Suprapubic skin (tissue), 4 donors: ENCODE measurements at regions not wholly inside any gene's neighbourhood (a gene's known extent, or its start where the extent isn't known, plus 50 kb on each side); places are given as distances from the start of the nearest gene placed in this dataset.

Source experiments
- DNase-seq, 2 donors: peaks; one replicate each; pipeline ENCODE4 v3.0.0-alpha.2; 2019; ENCODE audit warnings: low spot score in 2 of 2
- H3K27ac ChIP-seq: fragments of 200-600 bp; sonication (generic); one replicate; pipeline ENCODE4 v1.5.1; 2019
- H3K27me3 ChIP-seq: fragments of 200-600 bp; sonication (generic); one replicate; pipeline ENCODE4 v1.5.1; 2019
- H3K36me3 ChIP-seq: fragments of 200-600 bp; sonication (generic); one replicate; pipeline ENCODE4 v1.5.1; 2019
- H3K4me1 ChIP-seq: fragments of 200-600 bp; sonication (generic); one replicate; pipeline ENCODE4 v1.5.1; 2019
- H3K4me3 ChIP-seq: fragments of 200-600 bp; sonication (generic); one replicate; pipeline ENCODE4 v1.5.1; 2019; ENCODE audit warnings: mild to moderate bottlenecking
- H3K9me3 ChIP-seq: fragments of 200-600 bp; sonication (generic); one replicate; pipeline ENCODE4 v1.5.1; 2019
- EP300 ChIP-seq: sonication (generic); formaldehyde crosslinking; IDR thresholded peaks from one replicate; pipeline ENCODE4 v1.6.1; 2017; ENCODE audit warnings: antibody characterized with exemption
- POLR2A ChIP-seq, 2 donors: fragments of 450-650 bp; IDR thresholded peaks; one replicate each; pipeline ENCODE4 v1.6.1; 2017; ENCODE audit warnings: antibody characterized with exemption in 2 of 2, mild to moderate bottlenecking in 2 of 2, moderate library complexity in 2 of 2
- POLR2AphosphoS5 ChIP-seq, 3 donors: sonication (generic); formaldehyde crosslinking; IDR thresholded peaks; one replicate each; pipeline ENCODE4 v1.6.1; 2017; ENCODE audit warnings: antibody characterized with exemption in 3 of 3
- WGBS: methylation state at CpG from one replicate; pipeline ENCODE4 v1.1.5; 2018; 5-methylcytosine and 5-hydroxymethylcytosine counted together
- TF ChIP-seq, protein P1 (sequence below), 2 donors: fragments of 200-600 bp in 1 of 2; fragments of 450-650 bp in 1 of 2; sonication (generic) in 1 of 2; IDR thresholded peaks; one replicate each; pipeline ENCODE4 v1.5.1; 2016 to 2019; ENCODE audit warnings: antibody characterized with exemption in 2 of 2, mild to moderate bottlenecking in 1 of 2, moderate library complexity in 1 of 2

DNA sequence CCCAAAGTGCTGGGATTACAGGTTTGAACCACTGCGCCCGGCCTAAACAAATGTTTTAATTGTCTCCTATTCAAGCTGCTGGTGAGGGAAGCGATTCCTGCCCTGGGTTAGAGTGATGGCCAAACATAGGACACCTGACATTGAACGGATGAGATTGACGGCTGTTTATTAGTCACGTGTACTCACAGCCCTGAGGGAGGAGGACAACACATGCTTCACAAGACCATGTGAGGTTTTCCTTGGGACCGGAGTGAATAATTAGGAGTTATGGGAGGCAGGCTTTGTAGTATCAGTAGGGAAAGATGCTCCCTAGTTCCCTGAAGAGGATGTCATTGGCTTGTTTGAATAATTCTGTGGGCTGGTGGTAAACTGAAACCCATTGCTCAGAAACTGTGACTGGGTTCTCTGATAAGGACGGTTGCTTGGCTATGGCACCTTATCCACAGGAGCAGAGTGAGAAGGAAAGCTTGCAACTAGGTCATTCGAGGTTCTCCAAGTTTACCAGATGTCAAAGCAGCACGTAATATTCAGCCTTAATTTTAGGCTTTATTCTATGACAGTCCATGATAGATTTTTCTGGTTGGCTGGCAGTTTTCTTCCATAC lies 245.8 kb downstream of the PLA2G4A start:
- Histone ChIP-seq H3K27me3 (no peaks in the 10 kb centered on the region), H3K27ac (no peak overlapping the region), H3K36me3 (no peaks in the 10 kb centered on the region), H3K9me3 (no peaks in the 10 kb centered on the region), H3K4me1 (no peaks in the 10 kb centered on the region), H3K4me3 (no peak overlapping the region)
- no peak for DNase-seq
- TF ChIP-seq POLR2A (IDR thresholded peaks at IDR 0.05): no peak
- TF ChIP-seq, protein P1, sequence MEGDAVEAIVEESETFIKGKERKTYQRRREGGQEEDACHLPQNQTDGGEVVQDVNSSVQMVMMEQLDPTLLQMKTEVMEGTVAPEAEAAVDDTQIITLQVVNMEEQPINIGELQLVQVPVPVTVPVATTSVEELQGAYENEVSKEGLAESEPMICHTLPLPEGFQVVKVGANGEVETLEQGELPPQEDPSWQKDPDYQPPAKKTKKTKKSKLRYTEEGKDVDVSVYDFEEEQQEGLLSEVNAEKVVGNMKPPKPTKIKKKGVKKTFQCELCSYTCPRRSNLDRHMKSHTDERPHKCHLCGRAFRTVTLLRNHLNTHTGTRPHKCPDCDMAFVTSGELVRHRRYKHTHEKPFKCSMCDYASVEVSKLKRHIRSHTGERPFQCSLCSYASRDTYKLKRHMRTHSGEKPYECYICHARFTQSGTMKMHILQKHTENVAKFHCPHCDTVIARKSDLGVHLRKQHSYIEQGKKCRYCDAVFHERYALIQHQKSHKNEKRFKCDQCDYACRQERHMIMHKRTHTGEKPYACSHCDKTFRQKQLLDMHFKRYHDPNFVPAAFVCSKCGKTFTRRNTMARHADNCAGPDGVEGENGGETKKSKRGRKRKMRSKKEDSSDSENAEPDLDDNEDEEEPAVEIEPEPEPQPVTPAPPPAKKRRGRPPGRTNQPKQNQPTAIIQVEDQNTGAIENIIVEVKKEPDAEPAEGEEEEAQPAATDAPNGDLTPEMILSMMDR (IDR thresholded peaks at IDR 0.05): no peak
- TF ChIP-seq EP300: no peak
- no peak for TF ChIP-seq POLR2AphosphoS5 (IDR thresholded peaks at IDR 0.05)
- 99% methylated on average over 10 of the region's 10 CpGs for WGBS

DNA sequence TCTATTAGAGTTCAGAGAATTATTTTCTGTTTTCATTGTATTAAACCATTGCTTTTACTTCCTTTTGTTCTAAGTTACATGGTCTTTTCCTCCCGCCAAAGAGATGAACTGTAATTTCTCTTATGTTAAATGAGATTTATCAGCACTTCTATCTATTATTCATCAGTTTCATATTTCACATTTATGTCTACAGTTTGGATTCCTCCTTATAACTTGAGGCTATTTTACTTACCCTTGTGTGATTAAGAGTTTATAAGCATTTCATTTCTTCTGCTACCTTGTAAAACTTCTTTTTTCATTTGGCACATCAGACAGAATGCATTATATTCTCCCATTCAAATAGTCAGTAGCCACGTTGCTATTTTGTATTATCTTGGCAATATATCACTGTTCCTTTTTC lies 248.2 kb downstream of the PLA2G4A start:
- TF ChIP-seq, protein P1 (IDR thresholded peaks at IDR 0.05): no peak
- TF ChIP-seq POLR2AphosphoS5 (IDR thresholded peaks at IDR 0.05) (no peak), EP300 (no peak), POLR2A (IDR thresholded peaks at IDR 0.05) (no peak)
- WGBS: 44% methylated on average over 2 of the region's 2 CpGs
- Histone ChIP-seq H3K27me3 (no peaks in the 10 kb centered on the region), H3K4me3 (no peak overlapping the region), H3K27ac (no peak overlapping the region), H3K4me1 (no peaks in the 10 kb centered on the region), H3K36me3 (no peaks in the 10 kb centered on the region), H3K9me3 (no peaks in the 10 kb centered on the region)
- no peak for DNase-seq

DNA sequence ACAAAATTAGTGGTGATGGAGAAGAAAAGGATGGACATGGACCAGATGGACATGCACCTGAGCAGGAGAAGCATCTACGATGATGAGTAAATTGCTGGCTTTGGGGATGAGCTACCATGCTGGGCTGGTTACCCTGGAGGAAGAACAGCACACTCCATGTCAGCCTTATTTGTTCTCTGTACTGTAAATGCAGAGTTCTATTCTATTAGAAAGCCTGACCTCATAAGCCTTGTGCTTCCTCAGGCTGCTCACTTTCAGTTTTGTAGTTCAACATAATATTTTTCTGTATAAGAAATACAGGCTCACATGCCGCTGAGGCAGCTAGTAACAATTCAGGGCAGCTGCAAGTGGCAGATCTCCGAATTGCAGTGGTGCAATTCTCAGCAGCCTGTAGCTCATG lies 249.6 kb downstream of the PLA2G4A start:
- H3K27ac ChIP-seq: no peak overlapping the region
- WGBS: 78% methylated on average over 3 of the region's 3 CpGs
- DNase-seq: no peak

DNA sequence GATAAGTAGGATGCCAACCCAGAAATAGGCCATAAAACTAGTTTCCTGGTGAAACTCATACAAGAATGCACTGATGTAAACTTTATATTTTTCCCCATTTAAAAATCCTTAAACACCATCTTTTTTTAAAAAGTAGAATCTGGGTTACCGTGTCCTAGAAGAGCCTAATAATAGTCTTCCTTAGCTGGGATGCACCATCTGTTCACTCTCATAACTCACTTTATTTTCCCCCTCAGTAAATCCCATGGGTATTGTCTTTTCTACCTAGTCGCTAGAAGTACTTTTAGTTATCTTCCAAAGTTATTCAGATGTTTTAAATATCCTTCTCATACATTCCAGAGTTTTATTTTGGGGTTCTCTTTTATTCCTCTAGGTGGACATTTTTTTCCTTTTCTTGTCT lies 250.2 kb downstream of the PLA2G4A start:
- Histone ChIP-seq H3K9me3 (no peaks in the 10 kb centered on the region), H3K4me1 (no peaks in the 10 kb centered on the region), H3K27ac (no peak overlapping the region), H3K36me3 (no peaks in the 10 kb centered on the region), H3K4me3 (no peak overlapping the region), H3K27me3 (no peaks in the 10 kb centered on the region)
- no peak for DNase-seq
- TF ChIP-seq EP300 (no peak), POLR2A (IDR thresholded peaks at IDR 0.05) (no peak), POLR2AphosphoS5 (IDR thresholded peaks at IDR 0.05) (no peak)
- TF ChIP-seq, protein P1 (IDR thresholded peaks at IDR 0.05): no peak
- WGBS: 73% methylated on average over 2 of the region's 2 CpGs

More for the DNA sequence above, 249.6 kb downstream of the PLA2G4A start:
- TF ChIP-seq POLR2A (IDR thresholded peaks at IDR 0.05) (no peak), EP300 (no peak), POLR2AphosphoS5 (IDR thresholded peaks at IDR 0.05) (no peak)
- TF ChIP-seq, protein P1 (IDR thresholded peaks at IDR 0.05): no peak
- Histone ChIP-seq H3K36me3 (no peaks in the 10 kb centered on the region), H3K4me3 (no peak overlapping the region), H3K9me3 (no peaks in the 10 kb centered on the region), H3K4me1 (no peaks in the 10 kb centered on the region), H3K27me3 (no peaks in the 10 kb centered on the region)

DNA sequence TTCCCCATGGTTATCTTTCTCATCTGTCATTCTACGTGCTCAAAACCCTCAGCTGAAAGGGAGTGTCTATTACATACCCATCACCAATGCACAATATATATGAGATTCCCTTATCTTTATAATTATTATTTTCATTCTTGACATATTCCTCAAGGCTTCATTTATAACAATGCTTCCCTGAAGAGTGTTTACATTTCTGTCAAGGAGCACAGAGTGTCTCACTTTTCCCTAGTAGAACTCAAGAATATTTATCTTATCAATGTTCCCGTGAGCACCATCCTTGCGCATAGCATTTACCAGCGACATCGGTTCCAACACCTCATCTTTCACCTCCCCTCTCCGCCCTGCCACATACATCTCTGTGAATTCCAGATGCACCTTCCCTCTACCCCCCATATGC lies 250.6 kb downstream of the PLA2G4A start:
- Histone ChIP-seq H3K36me3 (no peaks in the 10 kb centered on the region), H3K4me3 (no peak overlapping the region), H3K9me3 (no peaks in the 10 kb centered on the region), H3K27me3 (no peaks in the 10 kb centered on the region), H3K27ac (no peak overlapping the region), H3K4me1 (no peaks in the 10 kb centered on the region)
- WGBS: 75% methylated on average over 6 of the region's 6 CpGs
- TF ChIP-seq EP300 (no peak), POLR2A (IDR thresholded peaks at IDR 0.05) (no peak), POLR2AphosphoS5 (IDR thresholded peaks at IDR 0.05) (no peak)
- TF ChIP-seq, protein P1 (IDR thresholded peaks at IDR 0.05): no peak
- DNase-seq: no peak
